ENCODE measurements at regions not wholly inside any gene's neighbourhood (a gene's known extent, or its start where the extent isn't known, plus 50 kb on each side); places are given as distances from the start of the nearest gene placed in this dataset.
"Not testable (repeated sequence)": the region's sequence is repeated elsewhere in the genome, so short reads cannot be mapped to it uniquely, and the experiment has no call there.

GRCh38 chr21:22806278-22806677, 1808.1 kb downstream of the NCAM2 start (continued):
- TF ChIP-seq SMC3 (IDR thresholded peaks at IDR 0.05) (no peak), PHF8 (IDR thresholded peaks at IDR 0.05; ENCODE audit: borderline replicate concordance, low read depth) (no peak), FOSB (CRISPR knock-in tag; IDR thresholded peaks at IDR 0.05) (no peak), RARB (CRISPR knock-in tag; IDR thresholded peaks at IDR 0.05) (no peak), EHF (CRISPR knock-in tag; IDR thresholded peaks at IDR 0.05) (no peak), MAFK (IDR thresholded peaks at IDR 0.05; ENCODE audit: partially characterized antibody) (no peak), EHMT2 (IDR thresholded peaks at IDR 0.05; ENCODE audit: low read depth) (no peak)

DNA sequence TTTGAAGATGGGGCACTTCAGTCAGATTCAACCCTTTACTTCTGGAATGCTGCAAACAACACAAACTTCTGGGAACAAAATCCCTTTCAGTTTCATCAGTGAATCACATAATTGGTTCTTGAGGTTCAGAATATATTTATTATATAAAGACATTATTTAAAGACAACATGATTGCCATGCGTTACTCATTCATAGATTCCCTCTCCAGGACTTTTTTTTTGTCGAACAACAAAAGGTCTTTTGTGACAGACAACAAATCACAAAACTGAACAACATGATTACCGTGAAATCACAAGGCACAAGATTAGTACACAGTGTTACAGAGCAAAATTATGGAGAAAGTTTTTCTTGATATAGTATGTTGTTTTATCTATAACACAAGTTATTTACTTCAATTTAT, 1815.0 kb downstream of the NCAM2 start:
- ATAC-seq (no peak), DNase-seq (ENCODE audit: low read depth in 1 of 2, low spot score in 1 of 2) (no peak), FAIRE-seq (no peak)
- no peak overlapping the region for H3K4me2 ChIP-seq
- ChIA-PET CTCF (no interaction called here), POLR2A (no interaction called here)
- no peak overlapping the region for H3K4me3 ChIP-seq
- H3K9me3 ChIP-seq, result no peaks in the 10 kb centered on the region
- TF ChIP-seq, protein P1, sequence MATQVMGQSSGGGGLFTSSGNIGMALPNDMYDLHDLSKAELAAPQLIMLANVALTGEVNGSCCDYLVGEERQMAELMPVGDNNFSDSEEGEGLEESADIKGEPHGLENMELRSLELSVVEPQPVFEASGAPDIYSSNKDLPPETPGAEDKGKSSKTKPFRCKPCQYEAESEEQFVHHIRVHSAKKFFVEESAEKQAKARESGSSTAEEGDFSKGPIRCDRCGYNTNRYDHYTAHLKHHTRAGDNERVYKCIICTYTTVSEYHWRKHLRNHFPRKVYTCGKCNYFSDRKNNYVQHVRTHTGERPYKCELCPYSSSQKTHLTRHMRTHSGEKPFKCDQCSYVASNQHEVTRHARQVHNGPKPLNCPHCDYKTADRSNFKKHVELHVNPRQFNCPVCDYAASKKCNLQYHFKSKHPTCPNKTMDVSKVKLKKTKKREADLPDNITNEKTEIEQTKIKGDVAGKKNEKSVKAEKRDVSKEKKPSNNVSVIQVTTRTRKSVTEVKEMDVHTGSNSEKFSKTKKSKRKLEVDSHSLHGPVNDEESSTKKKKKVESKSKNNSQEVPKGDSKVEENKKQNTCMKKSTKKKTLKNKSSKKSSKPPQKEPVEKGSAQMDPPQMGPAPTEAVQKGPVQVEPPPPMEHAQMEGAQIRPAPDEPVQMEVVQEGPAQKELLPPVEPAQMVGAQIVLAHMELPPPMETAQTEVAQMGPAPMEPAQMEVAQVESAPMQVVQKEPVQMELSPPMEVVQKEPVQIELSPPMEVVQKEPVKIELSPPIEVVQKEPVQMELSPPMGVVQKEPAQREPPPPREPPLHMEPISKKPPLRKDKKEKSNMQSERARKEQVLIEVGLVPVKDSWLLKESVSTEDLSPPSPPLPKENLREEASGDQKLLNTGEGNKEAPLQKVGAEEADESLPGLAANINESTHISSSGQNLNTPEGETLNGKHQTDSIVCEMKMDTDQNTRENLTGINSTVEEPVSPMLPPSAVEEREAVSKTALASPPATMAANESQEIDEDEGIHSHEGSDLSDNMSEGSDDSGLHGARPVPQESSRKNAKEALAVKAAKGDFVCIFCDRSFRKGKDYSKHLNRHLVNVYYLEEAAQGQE (IDR thresholded peaks at IDR 0.05), result no peak
- TF ChIP-seq POLR2A (IDR thresholded peaks at IDR 0.05; ENCODE audit: low read length) (no peak), E2F6 (IDR thresholded peaks at IDR 0.05; ENCODE audit: borderline replicate concordance, low read depth) (no peak), MAZ (IDR thresholded peaks at IDR 0.05; ENCODE audit: borderline replicate concordance, low read depth, low read length) (no peak), ZC3H11A (IDR thresholded peaks at IDR 0.05) (no peak), RFX5 (IDR thresholded peaks at IDR 0.05) (no peak), TFCP2L1 (CRISPR knock-in tag; IDR thresholded peaks at IDR 0.05) (no peak), MAFK (IDR thresholded peaks at IDR 0.05; ENCODE audit: partially characterized antibody) (no peak)
- H3K27ac ChIP-seq, result no peak overlapping the region
- 14% methylated on average over 3 of the region's 3 CpGs for WGBS (ENCODE audit: missing lambda C conversion rate)
- no peaks in the 10 kb centered on the region for H3K4me1 ChIP-seq

DNA sequence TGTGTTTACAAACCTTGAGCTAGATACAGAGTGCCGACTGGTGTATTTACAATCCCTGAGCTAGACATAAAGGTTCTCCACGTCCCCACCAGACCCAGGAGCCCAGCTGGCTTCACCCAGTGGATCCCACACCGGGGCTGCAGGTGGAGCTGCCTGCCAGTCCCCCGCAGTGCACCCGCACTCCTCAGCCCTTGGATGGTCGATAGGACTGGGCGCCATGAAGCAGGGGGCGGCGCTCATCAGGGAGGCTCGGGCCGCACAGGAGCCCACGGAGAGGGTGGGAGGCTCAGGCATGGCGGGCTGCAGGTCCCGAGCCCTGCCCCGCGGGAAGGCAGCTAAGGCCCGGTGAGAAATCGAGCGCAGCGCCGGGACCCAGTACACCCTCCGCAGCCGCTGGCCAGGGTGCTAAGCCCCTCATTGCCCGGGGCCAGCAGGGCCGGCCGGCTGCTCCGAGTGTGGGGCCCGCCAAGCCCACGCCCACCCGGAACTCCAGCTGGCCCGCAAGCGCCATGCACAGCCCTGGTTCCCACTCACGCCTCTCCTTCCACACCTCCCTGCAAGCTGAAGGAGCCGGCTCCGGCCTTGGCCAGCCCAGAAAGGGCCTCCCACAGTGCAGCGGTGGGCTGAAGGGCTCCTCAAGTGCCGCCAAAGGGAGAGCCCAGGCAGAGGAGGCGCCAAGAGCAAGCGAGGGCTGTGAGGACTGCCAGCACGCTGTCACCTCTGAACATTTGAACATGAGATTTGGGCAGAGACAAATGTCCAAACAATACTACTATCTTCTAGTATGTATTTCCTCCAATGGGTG, 1820.7 kb downstream of the NCAM2 start:
- CTCF ChIA-PET, H3K27ac ChIP-seq, POLR2A ChIA-PET: not testable (repeated sequence)

GRCh38 chr21:22827422-22827821, 1829.2 kb downstream of the NCAM2 start:
- DNase-seq (ENCODE audit: low read depth in 1 of 2, low spot score in 1 of 2) (no peak), ATAC-seq (no peak), FAIRE-seq (no peak)
- no peak for TF ChIP-seq HOXA7 (CRISPR knock-in tag; IDR thresholded peaks at IDR 0.05)
- TF ChIP-seq NR3C1 (IDR thresholded peaks at IDR 0.05), result no peak
- no peak for TF ChIP-seq BHLHE40 (IDR thresholded peaks at IDR 0.05; ENCODE audit: low read depth, low read length)
- TF ChIP-seq ZNF302 (CRISPR knock-in tag; IDR thresholded peaks at IDR 0.05), result no peak
- no peak for TF ChIP-seq TP53 (CRISPR knock-in tag; IDR thresholded peaks at IDR 0.05)
- TF ChIP-seq HOXB13 (CRISPR knock-in tag; IDR thresholded peaks at IDR 0.05; ENCODE audit: low read depth), result no peak
- TF ChIP-seq E2F6 (IDR thresholded peaks at IDR 0.05; ENCODE audit: borderline replicate concordance, low read depth), result no peak
- POLR2A ChIA-PET, result no interaction called here
- Histone ChIP-seq H3K27ac (no peak overlapping the region), H3K4me2 (no peak overlapping the region), H3K4me1 (no peaks in the 10 kb centered on the region), H3K4me3 (no peak overlapping the region), H3K9me3 (no peaks in the 10 kb centered on the region)
- CTCF ChIA-PET, result no interaction called here

More for the DNA sequence above, 1820.7 kb downstream of the NCAM2 start:
- not testable (repeated sequence) for H3K4me1 ChIP-seq; ATAC-seq; H3K4me3 ChIP-seq; H3K4me2 ChIP-seq; FAIRE-seq; DNase-seq (ENCODE audit: low read depth in 1 of 2, low spot score in 1 of 2); H3K9me3 ChIP-seq
- WGBS (ENCODE audit: missing lambda C conversion rate), result 48% methylated on average over 5 of the region's 40 CpGs
